ENCODE measurements at regions not wholly inside any gene's neighbourhood (a gene's known extent, or its start where the extent isn't known, plus 50 kb on each side); places are given as distances from the start of the nearest gene placed in this dataset.
"Not testable (repeated sequence)": the region's sequence is repeated elsewhere in the genome, so short reads cannot be mapped to it uniquely, and the experiment has no call there.

GRCh38 chr6:2611092-2611491 lies 139.6 kb downstream of the MYLK4 start:
- DNase-seq (ENCODE audit: low read depth) = no peak

- DNase-seq (ENCODE audit: low read depth) = no peak
Measured at GRCh38 chr6:2608503-2608902, 142.2 kb downstream of the MYLK4 start.

GRCh38 chr6:2600363-2600762 lies 150.4 kb downstream of the MYLK4 start:
- no peak for DNase-seq (ENCODE audit: low read depth)

GRCh38 chr6:2599817-2600216 lies 150.9 kb downstream of the MYLK4 start:
- DNase-seq (ENCODE audit: low read depth) = no peak

- DNase-seq (ENCODE audit: low read depth) = no peak
Measured at GRCh38 chr6:2598867-2599266, 151.9 kb downstream of the MYLK4 start.

- DNase-seq (ENCODE audit: low read depth) = no peak
Measured at GRCh38 chr6:2597991-2598390, 152.7 kb downstream of the MYLK4 start.

GRCh38 chr6:2597457-2597856 lies 153.3 kb downstream of the MYLK4 start:
- DNase-seq (ENCODE audit: low read depth) = not testable (repeated sequence)

GRCh38 chr6:2596222-2596621 lies 154.5 kb downstream of the MYLK4 start:
- DNase-seq (ENCODE audit: low read depth) = no peak

GRCh38 chr6:2594868-2595267 lies 155.9 kb downstream of the MYLK4 start:
- DNase-seq (ENCODE audit: low read depth) = no peak

GRCh38 chr6:2593167-2593566 lies 157.6 kb downstream of the MYLK4 start:
- no peak for DNase-seq (ENCODE audit: low read depth)

- DNase-seq (ENCODE audit: low read depth) = no peak
Measured at GRCh38 chr6:2589171-2589661, 161.5 kb downstream of the MYLK4 start.

- no peak for DNase-seq (ENCODE audit: low read depth)
Measured at GRCh38 chr6:2583459-2583858, 167.3 kb downstream of the MYLK4 start.

GRCh38 chr6:2582268-2582667 lies 168.5 kb downstream of the MYLK4 start:
- DNase-seq (ENCODE audit: low read depth) = no peak

GRCh38 chr6:2581611-2582010 lies 169.1 kb downstream of the MYLK4 start:
- no peak for DNase-seq (ENCODE audit: low read depth)

- DNase-seq (ENCODE audit: low read depth) = no peak
Measured at GRCh38 chr6:2581011-2581410, 169.7 kb downstream of the MYLK4 start.

GRCh38 chr6:2579804-2580570 lies 170.7 kb downstream of the MYLK4 start:
- DNase-seq (ENCODE audit: low read depth) = no peak

GRCh38 chr6:2579241-2579761 lies 171.4 kb downstream of the MYLK4 start:
- no peak for DNase-seq (ENCODE audit: low read depth)

- no peak for DNase-seq (ENCODE audit: low read depth)
Measured at GRCh38 chr6:2578767-2579166, 172.0 kb downstream of the MYLK4 start.

- DNase-seq (ENCODE audit: low read depth) = no peak
Measured at GRCh38 chr6:2576499-2576898, 174.2 kb downstream of the MYLK4 start.

- DNase-seq (ENCODE audit: low read depth) = no peak
Measured at GRCh38 chr6:2575236-2575635, 175.5 kb downstream of the MYLK4 start.

- DNase-seq (ENCODE audit: low read depth) = not testable (repeated sequence)
Measured at GRCh38 chr6:2569420-2569819, 181.3 kb downstream of the MYLK4 start.

- no peak for DNase-seq (ENCODE audit: low read depth)
Measured at GRCh38 chr6:2566048-2566447, 184.7 kb downstream of the MYLK4 start.

- DNase-seq (ENCODE audit: low read depth) = no peak
Measured at GRCh38 chr6:2565499-2565898, 185.2 kb downstream of the MYLK4 start.

GRCh38 chr6:2563635-2564034 lies 187.1 kb downstream of the MYLK4 start:
- DNase-seq (ENCODE audit: low read depth) = no peak

Measured in forelimb muscle (tissue), 1 donor.